Stimulated activated CD4-positive, alpha-beta T cell treated with anti-CD3 and anti-CD28 coated beads, Interleukin-15, amount 100 ng/mL, for 48 hours (primary cell): ENCODE measurements at regions not wholly inside any gene's neighbourhood (a gene's known extent, or its start where the extent isn't known, plus 50 kb on each side); places are given as distances from the start of the nearest gene placed in this dataset.
"Not testable (repeated sequence)": the region's sequence is repeated elsewhere in the genome, so short reads cannot be mapped to it uniquely, and the experiment has no call there.

Experiments used
- DNase-seq, 2 donors: peaks; one replicate each; pipeline ENCODE4 v3.0.0-alpha.2; 2020; ENCODE audit warnings: low read depth in 2 of 2

DNA sequence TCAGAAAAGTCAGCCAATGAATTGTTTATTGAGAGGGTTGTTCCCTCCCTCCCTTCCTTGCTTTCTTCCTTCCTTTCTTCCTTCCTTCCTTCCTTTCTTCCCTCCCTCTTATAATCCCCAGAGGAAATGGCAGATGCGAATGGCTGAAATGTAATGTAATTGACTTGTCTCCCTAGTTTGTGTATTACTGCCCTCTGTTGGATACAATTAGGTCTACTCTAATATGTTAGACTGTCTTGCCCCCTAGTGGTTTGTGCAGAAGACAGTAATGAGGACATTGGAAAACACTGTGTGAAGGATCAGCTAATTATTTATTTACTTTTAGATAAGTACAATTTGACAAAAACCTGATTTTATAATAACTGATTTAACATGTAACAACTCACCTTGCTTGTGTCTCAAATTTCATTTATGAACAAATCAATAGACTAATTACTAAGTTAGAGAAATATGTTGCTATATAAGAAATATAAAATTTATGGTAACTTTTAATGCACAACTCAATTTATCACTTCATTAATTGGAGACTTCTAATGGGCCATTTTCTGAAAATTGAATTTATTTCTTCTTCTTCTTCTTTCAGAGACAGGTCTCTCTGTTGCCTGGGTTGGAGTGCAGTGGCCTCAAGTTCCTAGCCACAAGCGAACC, 229.8 kb upstream of the LRIG3 start:
- no peak for DNase-seq

DNA sequence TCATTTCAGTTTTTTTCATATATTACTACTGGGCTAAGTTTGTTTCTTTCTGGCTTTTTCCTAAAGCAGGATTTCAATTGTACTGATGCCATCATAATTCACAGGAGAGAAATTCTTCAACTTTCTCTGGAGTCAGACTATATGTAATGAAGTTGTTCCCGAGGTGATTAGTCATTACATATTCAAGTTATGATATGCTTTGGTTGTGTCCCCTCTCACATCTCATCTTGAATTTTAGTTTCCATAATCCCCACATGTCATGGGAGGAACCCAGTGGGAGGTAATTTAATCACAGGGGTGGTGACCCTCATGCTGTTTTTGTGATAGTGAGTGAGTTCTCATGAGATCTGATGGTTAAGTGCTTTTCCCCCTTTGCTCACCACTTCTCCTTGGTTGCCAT, 227.5 kb upstream of the LRIG3 start:
- DNase-seq = no peak

DNA sequence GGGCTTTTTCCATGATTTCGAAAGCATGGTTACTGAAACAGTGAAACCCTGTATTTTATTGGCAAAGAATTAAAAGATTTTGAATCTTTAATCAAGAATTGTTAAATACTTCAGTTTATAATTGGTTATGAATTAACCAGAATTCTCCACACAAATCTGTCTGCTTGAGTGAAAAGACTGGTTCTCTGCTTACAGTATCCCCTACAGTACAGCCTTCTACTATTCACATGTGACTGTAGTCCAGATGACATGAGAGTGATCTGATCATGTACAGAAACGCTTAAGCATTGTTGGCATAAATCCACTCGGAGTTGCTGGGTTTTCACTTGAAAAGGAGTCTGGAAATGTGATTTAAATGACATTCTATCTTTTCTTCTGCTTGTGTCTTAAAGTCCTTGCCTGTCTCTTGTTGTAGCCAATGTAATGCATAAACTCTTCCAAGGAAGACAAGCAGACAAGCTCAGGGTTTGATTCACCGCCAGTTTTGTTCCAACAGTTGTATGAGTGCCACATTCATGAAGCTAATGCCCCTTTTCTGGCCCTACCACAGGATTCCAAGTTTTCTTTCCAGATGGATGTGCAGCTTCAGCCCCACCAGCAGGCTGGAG, 222.0 kb upstream of the LRIG3 start:
- DNase-seq = no peak

DNA sequence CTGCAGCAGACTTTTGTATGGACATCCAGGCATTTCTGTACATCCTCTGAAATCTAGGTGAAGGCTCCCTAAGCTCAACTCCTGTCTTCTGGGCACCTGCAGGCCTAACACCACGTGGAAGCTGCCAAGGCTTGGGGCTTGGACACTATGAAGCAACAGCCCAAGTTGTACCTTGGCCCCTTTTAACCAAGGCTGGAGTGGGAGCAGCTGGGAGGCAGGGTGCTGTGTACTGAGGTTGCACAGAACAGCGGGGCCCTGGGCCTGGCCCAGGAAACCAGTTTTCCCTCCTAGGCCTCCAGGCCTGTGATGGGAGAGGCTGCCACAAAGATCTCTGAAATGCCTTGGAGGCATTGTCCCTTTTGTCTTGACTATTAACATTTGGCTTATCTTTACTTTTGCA, 214.4 kb upstream of the LRIG3 start:
- no peak for DNase-seq

DNA sequence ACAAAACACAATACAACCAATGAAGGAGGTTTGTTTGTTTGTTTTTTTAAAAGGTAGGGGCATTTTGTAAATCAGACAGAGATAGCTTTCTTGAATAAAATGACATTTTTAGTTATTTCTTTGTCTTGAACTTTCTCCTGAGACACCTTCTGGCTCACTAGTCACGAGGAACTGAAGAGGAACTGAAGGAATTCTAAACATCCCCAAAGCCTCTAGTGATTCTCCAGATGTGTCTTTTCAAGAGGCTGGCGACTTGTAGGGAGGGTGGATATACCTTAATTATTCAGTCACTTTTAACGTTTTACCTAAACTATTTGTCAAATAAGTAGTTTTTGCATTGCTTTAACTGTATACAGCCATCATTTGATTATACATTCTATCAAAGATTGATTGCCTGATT, 211.2 kb upstream of the LRIG3 start:
- DNase-seq = no peak

DNA sequence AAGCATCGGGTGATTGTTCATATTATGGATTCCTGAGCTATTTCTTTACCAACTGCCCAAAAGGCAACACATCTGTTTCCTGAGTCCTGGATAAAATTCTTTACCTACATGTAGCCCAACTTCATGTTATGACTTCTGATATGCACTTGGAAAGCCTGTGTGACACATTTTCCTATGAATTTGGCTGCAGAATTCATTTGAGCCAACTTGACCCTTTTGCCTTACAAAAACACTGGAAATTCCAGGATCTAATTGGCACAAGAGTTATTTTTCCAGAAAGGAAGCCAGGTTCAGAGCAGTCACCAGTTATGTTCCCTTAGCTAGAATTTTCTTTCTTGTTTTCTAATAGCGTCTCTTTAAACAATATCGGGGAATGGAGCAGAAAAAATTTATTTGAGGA, 202.5 kb upstream of the LRIG3 start:
- no peak for DNase-seq

DNA sequence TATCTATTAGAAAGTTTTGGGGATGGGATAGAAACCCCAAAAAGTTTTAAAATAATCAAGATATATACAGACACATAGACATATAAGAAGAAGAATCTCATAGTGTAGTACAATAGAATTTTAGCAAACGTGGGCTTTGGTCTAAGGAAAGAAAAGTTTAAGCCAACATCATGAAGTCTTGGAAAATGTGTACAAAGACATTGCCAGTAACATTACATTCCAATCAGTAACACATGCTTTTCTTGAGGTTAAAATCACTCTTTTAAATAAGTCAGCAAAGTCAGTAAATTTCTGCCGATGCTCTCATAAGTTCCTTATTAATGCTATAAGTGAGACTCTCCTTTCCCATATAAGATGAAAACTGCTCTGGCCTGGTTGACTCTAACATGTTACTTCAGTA, 201.1 kb upstream of the LRIG3 start:
- no peak for DNase-seq

DNA sequence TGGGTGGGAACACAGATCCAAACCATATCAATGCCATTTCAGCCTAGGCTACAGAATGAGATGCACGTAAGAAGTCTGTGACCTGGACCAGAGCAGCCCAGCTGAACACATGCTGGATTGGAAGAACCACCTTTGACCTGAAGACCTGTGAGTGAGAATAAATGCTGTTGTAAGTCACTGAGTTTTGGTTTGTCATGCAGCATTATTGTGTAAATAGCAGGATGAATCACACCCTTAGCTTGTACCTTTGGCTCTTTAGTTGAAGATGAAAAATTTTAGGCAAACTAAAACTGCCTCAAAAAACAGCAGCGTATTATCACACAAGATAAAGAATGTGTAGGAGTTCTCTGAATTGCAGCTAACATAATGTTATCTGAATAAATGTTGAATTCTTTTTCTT, 199.4 kb upstream of the LRIG3 start:
- DNase-seq = no peak

DNA sequence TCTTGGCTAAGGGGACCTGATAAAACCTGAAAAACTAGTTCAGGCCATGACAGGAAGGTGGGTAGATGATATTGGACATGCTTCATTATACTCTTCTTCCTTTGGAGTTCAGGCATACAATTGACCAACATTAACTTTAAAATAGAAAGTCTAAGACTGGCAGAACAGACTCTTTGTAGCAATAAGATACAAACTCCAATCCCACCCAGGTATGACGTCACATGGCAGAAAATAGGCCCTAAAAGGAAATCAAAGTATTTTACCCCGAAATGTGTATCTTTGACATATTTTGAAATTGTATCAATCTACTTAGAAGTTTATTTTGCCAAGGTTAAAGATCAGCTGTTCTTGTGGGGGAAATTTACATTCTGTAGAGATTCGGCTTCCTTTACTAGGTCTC, 198.1 kb upstream of the LRIG3 start:
- no peak for DNase-seq

DNA sequence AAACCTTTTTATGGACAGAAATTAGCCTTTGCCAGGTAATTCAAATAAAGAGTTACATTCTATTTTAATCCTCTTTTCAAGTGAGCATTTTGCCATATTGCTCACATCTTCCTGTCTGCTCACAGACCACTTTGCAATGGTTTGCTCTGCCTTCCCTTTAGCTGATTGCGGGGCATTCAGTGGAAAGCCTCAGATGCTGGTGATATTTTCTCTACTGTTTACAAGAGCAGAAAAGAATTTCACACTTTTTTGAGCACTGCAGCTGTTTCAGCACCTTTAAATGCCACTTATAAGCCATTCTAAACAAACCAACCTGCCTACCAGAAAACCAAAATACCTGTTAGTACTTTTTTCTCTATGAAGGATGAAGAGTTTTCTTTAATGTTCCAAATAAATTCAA, 195.7 kb upstream of the LRIG3 start:
- no peak for DNase-seq

DNA sequence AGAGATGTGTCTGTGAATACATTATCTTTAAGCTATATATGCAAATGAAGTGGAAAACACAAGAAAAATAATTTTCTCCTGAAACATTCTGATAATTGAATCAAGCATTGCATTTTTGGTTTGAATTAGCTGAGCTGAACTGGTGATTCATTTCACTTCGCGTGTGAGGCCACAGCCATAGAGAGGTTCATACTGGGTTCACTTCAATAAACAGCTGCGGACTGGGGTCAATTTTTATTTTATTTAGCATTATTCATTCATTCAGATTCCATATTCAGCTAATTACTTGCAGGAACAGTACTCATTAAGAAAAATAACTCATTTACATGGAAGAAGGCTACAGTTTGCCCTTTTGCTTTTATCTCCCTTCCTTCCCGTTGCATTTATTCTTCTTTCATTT, 195.2 kb upstream of the LRIG3 start:
- DNase-seq = no peak

DNA sequence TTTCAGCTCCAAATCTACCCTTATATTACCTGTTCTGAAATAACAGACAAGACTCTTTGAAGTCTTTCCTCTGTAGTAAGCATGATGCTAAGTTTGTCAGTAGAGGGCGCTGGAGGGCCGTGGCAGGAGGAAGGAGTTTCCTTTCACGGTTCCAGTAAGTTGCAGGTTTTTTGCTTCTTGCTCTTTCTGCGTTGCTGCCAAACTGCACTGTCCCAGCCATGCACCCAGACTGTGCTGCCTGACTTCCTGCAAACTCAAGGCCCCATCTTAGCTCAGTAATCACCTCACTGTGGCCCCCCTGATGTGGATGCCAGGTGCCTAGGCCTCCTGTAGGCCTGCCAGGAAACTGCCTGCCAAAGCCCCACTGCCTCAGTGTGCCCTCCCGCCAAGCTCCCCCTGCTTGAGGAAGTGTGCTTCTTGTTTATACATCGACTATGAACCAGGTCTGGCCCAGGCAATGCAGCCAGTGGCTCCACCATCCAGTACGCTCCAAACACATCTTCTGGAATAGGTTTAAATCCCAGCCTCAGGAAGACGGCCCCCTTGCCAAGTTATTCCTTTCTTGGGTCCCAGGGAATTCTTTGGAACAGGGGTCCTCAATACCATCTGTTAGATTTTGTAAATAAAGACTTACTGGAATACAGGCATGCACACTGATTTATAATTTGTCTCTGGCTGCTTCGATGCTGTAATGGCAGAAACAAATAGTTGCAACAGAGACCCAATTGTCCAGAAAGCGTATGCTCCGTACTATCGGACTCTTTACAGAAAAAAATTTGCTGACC, 193.7 kb upstream of the LRIG3 start:
- DNase-seq = peak; percentile 30

DNA sequence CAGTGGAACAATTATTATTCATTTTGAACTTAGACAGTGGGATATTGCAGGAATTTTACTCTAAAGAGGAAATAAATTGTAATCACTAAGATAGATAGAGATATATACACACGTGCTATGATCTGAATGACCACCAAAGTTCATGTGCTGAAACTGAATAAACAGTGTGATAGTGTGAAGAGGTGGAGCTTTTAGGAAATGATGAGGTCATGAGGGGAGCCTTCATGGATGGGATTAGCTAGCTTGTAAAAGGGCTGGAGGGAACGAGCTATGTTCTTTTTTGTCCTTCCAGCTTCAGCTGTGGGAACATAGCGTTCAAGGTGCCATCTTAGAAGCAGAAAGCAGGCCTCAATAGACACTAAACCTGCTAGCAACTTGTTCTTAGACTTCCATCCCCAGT, 191.5 kb upstream of the LRIG3 start:
- DNase-seq = no peak

DNA sequence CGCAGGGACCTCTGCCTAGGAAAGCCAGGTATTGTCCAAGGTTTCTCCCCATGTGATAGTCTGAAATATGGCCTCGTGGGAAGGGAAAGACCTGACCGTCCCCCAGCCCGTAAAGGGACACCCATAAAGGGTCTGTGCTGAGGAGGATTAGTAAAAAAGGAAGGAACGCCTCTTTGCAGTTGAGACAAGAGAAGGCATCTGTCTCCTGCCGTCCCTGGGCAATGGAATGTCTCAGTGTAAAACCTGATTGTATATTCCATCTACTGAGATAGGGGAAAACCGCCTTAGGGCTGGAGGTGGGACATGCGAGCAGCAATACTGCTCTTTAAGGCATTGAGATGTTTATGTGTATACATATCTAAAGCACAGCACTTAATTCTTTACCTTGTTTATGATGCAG, 188.2 kb upstream of the LRIG3 start:
- not testable (repeated sequence) for DNase-seq

DNA sequence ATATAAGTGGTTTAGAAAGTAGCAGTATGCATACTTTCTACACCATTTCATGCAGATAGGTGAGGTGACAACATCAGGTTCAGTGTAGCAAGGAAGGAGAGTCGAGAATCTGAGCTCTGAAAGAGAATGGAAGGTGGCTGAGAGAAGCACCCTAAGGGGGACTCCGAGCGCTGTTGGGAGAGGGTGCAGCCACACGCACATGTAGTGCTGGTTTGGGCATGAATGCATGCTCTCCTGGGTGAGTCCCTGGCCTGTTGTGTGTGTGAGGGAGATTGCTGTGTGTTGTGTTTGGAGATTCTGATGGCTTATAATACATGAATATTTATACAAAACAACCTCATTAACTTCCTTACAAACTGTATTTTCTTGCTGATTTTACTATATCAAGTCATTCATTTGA, 180.3 kb upstream of the LRIG3 start:
- DNase-seq = no peak

DNA sequence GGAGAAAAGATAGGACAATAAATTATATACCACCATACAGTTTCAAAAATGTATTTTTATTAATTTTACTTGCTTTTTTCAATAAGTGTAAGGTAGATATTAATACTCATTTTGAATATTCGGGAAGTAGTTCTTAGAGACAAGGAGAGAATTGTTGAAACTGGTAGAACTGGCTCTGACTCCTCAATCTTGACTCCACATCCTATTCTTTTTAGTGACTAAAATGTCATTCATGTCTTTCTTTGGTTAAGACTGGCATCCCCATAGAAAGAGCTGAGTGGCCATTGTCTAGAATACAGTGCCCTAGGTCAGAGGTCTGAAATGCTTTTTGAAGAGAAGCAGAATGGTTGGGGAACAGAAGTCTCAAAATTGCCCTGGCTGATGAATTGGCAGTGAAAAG, 177.6 kb upstream of the LRIG3 start:
- DNase-seq = no peak

DNA sequence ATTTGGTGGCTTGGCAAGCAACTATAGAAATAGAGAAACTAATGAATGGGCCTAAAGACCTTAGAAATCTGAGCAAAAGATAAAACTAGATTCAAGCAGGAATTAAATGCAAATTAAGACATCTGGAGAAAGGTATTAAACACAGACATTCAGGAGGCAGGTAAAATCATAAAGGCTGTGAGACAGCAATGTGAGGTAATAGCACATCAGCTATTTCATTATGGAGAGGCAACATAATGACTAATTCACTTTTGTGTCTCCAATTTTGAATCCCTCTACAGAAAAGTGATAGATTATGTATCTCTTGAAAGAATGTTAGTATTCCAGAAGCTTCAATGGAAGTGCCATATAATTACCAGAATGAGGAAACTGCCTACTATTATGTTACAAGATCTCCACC, 175.9 kb upstream of the LRIG3 start:
- DNase-seq = no peak

DNA sequence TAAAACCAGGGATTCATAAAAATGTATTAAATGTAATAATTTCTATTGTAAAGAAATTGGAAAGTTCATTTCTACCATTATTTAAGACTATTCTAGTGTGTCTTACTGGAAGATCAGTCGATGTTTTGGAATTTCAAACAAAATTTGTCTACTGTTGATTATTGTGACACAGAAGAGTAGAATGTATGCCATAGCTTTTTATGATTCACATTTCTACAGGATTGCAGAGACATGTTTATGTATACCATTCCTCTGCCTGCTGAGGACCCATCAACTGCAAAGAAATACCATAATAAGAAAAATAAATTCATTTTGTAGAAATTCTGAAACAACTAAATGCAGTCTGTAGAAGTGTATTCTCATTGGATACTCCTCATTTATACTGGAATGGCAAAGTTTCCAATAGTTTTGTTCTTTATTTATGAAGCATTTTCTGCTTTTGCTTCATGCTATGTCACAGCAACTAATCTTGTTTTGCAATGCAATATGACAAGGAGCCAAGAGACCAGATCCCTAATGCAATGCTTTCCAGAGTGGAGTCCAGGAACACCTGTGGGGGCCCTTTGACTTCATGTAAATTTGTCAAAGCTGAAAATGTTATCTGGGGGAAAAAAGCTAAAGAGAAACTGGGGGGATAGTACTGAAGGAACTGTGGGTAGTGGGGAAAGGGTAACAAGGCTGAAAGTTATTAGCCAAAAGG, 172.9 kb upstream of the LRIG3 start:
- no peak for DNase-seq

DNA sequence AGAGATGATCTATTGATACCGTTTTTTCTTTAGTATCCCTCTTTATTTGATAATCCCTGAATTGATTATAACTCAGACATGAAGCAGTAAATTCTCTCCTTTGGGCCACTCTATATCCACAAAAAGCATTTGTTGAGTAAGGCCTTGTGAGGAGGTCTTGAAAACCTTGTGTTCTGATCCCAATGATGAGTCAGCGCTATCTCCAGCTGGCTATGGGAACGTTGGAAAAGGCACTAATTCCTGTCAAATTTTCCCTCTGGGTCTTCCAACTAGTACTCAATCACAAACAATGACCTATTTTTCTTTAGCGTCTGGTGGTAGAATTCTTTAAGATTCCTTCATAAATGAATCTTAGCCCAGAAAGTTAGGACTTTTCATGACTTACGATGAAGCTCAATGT, 168.4 kb upstream of the LRIG3 start:
- no peak for DNase-seq

DNA sequence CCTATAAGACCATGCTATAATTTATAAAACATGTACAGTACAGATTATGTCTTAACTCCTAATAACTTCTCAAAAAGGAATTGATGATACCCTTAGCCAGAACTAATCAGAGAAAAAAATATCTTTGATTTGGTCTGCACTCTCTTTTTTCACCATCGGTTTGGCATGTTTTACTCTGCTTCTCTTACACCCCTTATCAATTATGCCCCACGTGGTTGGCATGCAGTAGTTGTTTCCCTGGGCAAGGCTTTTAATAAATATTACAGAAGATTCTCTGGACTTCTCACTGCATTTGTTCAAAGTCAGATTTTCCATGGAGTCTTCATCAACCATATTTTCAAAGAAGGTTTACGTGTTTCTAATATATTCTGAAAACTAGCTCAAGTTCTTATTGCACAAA, 167.4 kb upstream of the LRIG3 start:
- DNase-seq = no peak

DNA sequence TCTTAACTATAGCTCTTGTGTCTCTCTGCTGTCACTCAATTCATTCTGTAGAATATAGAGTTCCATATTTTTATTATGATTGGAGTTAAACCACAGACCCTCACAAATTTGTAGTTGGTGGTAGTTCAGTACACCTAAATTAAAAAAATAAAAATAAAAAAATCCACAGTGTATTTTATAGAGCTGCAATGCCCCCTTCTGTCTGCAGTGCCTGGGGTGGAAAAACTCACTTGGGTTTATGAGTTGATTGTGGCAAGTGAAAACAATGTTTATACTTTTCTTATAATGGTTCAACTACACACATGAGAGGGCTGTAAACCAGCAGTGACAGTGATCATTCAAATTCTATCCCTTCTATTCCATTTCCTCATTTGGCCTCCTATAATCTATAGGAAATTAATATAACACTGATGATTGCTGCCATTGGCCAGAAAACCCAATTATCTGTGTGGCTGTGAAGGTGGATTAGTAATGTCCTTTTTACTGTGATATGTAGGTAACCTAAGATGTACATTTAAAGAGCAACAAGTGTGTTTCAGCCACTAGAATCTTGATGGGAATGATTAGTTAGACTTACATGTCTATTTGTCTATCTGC, 166.9 kb upstream of the LRIG3 start:
- no peak for DNase-seq

DNA sequence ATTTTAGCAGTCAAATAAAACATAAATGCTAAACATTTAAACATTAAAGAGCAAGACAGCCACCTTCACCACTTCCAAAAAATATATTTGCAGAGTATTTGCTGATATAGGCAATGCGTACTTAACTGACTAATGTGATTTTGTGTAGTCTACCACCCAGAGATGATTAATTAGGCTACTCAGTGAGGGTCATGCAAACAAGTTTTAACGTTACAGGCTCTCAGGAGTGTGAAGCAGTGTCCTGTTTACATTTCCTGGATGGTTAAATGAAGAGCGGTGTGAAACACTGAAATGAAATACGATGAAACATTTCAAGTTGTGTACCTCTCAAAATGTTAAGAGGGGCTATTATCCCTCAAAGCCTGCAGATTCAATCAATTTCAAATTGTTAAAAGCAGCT, 165.8 kb upstream of the LRIG3 start:
- no peak for DNase-seq
